Mesendoderm (in vitro differentiated cells): ENCODE measurements at regions not wholly inside any gene's neighbourhood (a gene's known extent, or its start where the extent isn't known, plus 50 kb on each side); places are given as distances from the start of the nearest gene placed in this dataset.

ENCODE experiments used
- DNase-seq: peaks from one replicate; pipeline ENCODE4 v3.0.0; 2013
- H2AK5ac ChIP-seq: 2 replicates; pipeline ENCODE4 v1.6.1; 2013; ENCODE audit warnings: low read length, inconsistent platforms
- H2BK120ac ChIP-seq: 2 replicates; pipeline ENCODE4 v1.6.1; 2013; ENCODE audit warnings: low read depth, mild to moderate bottlenecking, low read length, moderate library complexity, mixed read lengths
- H2BK15ac ChIP-seq: replicated peaks from 2 replicates; pipeline ENCODE4 v1.6.1; 2013; ENCODE audit warnings: low read depth, mild to moderate bottlenecking, moderate library complexity
- H2BK5ac ChIP-seq: 2 replicates; pipeline ENCODE4 v1.6.1; 2013; ENCODE audit warnings: low read length, inconsistent platforms
- H3K18ac ChIP-seq: 2 replicates; pipeline ENCODE4 v1.6.1; 2013; ENCODE audit warnings: mild to moderate bottlenecking, low read length, mixed read lengths
- H3K23ac ChIP-seq: one replicate; pipeline ENCODE4 v1.6.1; 2013; ENCODE audit warnings: low read length
- H3K27ac ChIP-seq: 2 replicates; pipeline ENCODE4 v1.5.1; 2013; ENCODE audit warnings: low read depth, mild to moderate bottlenecking, inconsistent platforms, low read length, moderate library complexity
- H3K27me3 ChIP-seq: 2 replicates; pipeline ENCODE4 v1.6.1; 2013; ENCODE audit warnings: low read length, control low read depth, mild to moderate bottlenecking, inconsistent platforms; ENCODE audit not compliant: insufficient read depth, poor library complexity
- H3K36me3 ChIP-seq: 2 replicates; pipeline ENCODE4 v1.6.1; 2013; ENCODE audit warnings: low read length, inconsistent platforms; ENCODE audit not compliant: control insufficient read depth, insufficient read depth
- H3K4ac ChIP-seq: one replicate; pipeline ENCODE4 v1.6.1; 2013; ENCODE audit warnings: low read depth, mild to moderate bottlenecking, low read length, moderate library complexity
- H3K4me1 ChIP-seq: 2 replicates; pipeline ENCODE4 v1.6.1; 2013; ENCODE audit warnings: low read depth, low read length, inconsistent platforms; ENCODE audit not compliant: control insufficient read depth
- H3K4me2 ChIP-seq: 2 replicates; pipeline ENCODE4 v1.6.1; 2013; ENCODE audit warnings: low read length
- H3K4me3 ChIP-seq: 2 replicates; pipeline ENCODE4 v1.5.1; 2013; ENCODE audit warnings: mild to moderate bottlenecking, low read length
- H3K56ac ChIP-seq: one replicate; pipeline ENCODE4 v1.6.1; 2013; ENCODE audit warnings: low read length
- H3K79me1 ChIP-seq: 2 replicates; pipeline ENCODE4 v1.6.1; 2013; ENCODE audit warnings: low read length, inconsistent platforms
- H3K79me2 ChIP-seq: 2 replicates; pipeline ENCODE4 v1.6.1; 2013; ENCODE audit warnings: mild to moderate bottlenecking, low read length; ENCODE audit not compliant: control insufficient read depth, insufficient read depth
- H3K9ac ChIP-seq: 2 replicates; pipeline ENCODE4 v1.6.1; 2013; ENCODE audit warnings: low read length, inconsistent platforms
- H4K5ac ChIP-seq: one replicate; pipeline ENCODE4 v1.6.1; 2013; ENCODE audit warnings: low read length
- H4K8ac ChIP-seq: one replicate; pipeline ENCODE4 v1.6.1; 2013; ENCODE audit warnings: low read depth, mild to moderate bottlenecking, control low read depth, low read length, moderate library complexity
- WGBS: extraction: QIAGEN DNeasy Blood & Tissue Kit; methylation state at CpG from one replicate; pipeline ENCODE4 v1.1.7; 2013; ENCODE audit warnings: low lambda C conversion rate, missing lambda C conversion rate; ENCODE audit not compliant: insufficient coverage; ENCODE audit errors: extremely low coverage; 5-methylcytosine and 5-hydroxymethylcytosine counted together

GRCh38 chr4:18953613-18954012, 932.1 kb upstream of the LCORL start:
- Histone ChIP-seq H4K5ac (no peak overlapping the region), H3K4ac (no peak overlapping the region), H3K79me2 (no peaks in the 10 kb centered on the region), H2BK120ac (no peak overlapping the region), H2BK5ac (no peak overlapping the region), H4K8ac (no peak overlapping the region), H3K18ac (no peak overlapping the region), H3K23ac (no peak overlapping the region), H3K9ac (no peak overlapping the region), H3K56ac (no peak overlapping the region), H2AK5ac (no peak overlapping the region), H3K27me3 (no peaks in the 10 kb centered on the region), H3K79me1 (no peaks in the 10 kb centered on the region), H3K4me3 (no peak overlapping the region), H3K27ac (no peak overlapping the region), H3K4me2 (no peak overlapping the region), H3K36me3 (no peaks in the 10 kb centered on the region), H2BK15ac (no peak overlapping the region), H3K4me1 (no peaks in the 10 kb centered on the region)
- DNase-seq = no peak

DNA sequence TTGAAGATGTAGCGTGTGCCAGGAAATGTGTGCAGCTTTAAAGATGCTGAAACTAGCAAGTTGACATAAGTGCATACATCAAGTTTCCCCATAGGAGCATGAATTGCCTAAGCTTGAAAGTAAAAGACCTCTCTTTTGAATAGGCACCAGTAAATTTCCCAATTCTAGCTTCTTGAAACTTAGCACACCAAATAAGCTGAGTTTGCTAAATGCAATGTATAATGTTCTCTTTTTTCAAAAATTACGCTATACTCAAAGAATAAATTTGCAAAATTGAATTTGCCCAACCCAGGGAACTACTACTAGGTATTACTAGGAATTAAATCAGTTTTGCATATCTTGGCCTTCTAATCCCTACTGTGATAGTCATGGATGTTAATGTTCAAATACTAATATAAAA, 923.9 kb upstream of the LCORL start:
- whole genome bisulfite sequencing = no CpG with 5 or more reads among the region's 2 CpGs
- Histone ChIP-seq H3K9ac (no peak overlapping the region), H3K23ac (no peak overlapping the region)

DNA sequence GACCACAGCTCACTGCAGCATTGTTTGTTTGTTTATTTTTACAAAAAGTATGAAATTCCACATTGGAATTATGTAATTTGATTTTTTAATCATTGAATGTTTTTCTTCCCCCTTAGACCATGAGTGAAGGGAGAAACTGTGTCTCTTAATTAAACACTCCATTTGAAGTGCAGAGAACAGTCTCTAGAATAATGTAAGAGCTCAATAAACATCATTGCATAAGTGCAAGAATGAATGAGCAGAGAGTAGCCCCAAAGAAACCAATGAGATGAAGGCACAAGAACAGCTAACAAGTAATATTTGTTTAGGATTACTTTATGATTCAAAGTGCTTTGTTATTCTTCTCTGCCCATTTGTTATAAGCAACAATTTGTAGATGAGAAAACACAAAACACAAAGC, 921.3 kb upstream of the LCORL start:
- Histone ChIP-seq H3K4me3 (no peak overlapping the region), H3K27me3 (no peaks in the 10 kb centered on the region), H2BK120ac (no peak overlapping the region), H3K56ac (no peak overlapping the region), H3K18ac (no peak overlapping the region), H2BK5ac (no peak overlapping the region), H4K5ac (no peak overlapping the region), H3K36me3 (no peaks in the 10 kb centered on the region), H3K27ac (no peak overlapping the region), H3K23ac (no peak overlapping the region), H2AK5ac (no peak overlapping the region), H4K8ac (no peak overlapping the region), H2BK15ac (no peak overlapping the region), H3K79me2 (no peaks in the 10 kb centered on the region), H3K4me1 (no peaks in the 10 kb centered on the region), H3K9ac (no peak overlapping the region), H3K4me2 (no peak overlapping the region), H3K4ac (no peak overlapping the region), H3K79me1 (no peaks in the 10 kb centered on the region)
- no peak for DNase-seq

More for the DNA sequence above, 923.9 kb upstream of the LCORL start:
- no peak overlapping the region for H3K56ac ChIP-seq
- no peak for DNase-seq
- no peak overlapping the region for H3K4ac ChIP-seq
- no peaks in the 10 kb centered on the region for H3K36me3 ChIP-seq
- no peak overlapping the region for H2BK5ac ChIP-seq
- H3K27ac ChIP-seq = no peak overlapping the region
- no peak overlapping the region for H3K4me2 ChIP-seq
- H2BK120ac ChIP-seq = no peak overlapping the region
- no peak overlapping the region for H4K8ac ChIP-seq
- no peak overlapping the region for H3K18ac ChIP-seq
- H3K4me1 ChIP-seq = no peaks in the 10 kb centered on the region
- H3K79me2 ChIP-seq = no peaks in the 10 kb centered on the region
- no peak overlapping the region for H4K5ac ChIP-seq
- H3K4me3 ChIP-seq = no peak overlapping the region
- no peaks in the 10 kb centered on the region for H3K79me1 ChIP-seq
- no peaks in the 10 kb centered on the region for H3K27me3 ChIP-seq
- H2AK5ac ChIP-seq = no peak overlapping the region
- no peak overlapping the region for H2BK15ac ChIP-seq

DNA sequence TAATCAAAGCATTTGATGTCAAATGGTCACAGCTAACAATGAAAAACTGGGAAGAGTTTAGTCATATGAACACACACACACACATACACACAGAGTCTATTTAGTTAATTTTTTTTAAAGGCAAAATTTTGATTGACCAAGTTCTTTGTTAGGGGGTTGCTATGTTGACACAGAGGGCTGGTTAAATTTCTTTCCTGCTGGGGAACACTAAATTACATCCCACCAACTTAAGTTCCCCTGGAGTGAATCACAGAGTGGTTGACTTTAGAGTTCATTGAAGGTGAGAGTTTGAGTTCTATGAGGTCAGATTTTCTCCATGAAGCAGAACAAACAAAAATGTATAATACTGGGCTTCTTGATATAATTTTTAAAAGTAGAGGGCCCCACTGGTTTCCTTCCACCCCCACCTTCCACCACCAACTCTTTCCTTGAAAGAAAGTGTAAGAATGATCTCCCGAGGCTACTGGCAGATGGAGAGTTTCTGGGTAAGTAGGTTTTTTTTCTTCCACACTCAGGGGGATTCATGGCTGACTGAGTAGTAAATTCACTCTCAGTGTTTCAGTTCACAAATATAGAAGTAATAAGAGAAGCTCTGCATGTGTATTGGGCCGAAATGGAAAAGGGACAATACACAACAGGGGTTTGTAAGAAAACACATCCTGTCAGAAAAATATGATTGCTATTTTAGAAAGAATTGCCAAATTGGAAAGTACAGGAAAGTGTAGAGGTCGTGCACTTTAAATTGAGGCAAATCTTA, 917.0 kb upstream of the LCORL start:
- Histone ChIP-seq H3K79me2 (no peaks in the 10 kb centered on the region), H3K27me3 (no peaks in the 10 kb centered on the region), H3K79me1 (no peaks in the 10 kb centered on the region), H3K23ac (no peak overlapping the region), H3K4me2 (no peak overlapping the region), H3K9ac (no peak overlapping the region), H3K56ac (no peak overlapping the region), H3K4me3 (no peak overlapping the region), H3K36me3 (no peaks in the 10 kb centered on the region), H3K4me1 (no peaks in the 10 kb centered on the region), H3K4ac (no peak overlapping the region), H4K8ac (no peak overlapping the region), H3K27ac (no peak overlapping the region), H2BK120ac (no peak overlapping the region), H4K5ac (no peak overlapping the region), H3K18ac (peak overlapping the region; percentile 28), H2AK5ac (no peak overlapping the region), H2BK5ac (no peak overlapping the region), H2BK15ac (no peak overlapping the region)
- peak; percentile 22 for DNase-seq
- WGBS = no CpG with 5 or more reads among the region's 3 CpGs

DNA sequence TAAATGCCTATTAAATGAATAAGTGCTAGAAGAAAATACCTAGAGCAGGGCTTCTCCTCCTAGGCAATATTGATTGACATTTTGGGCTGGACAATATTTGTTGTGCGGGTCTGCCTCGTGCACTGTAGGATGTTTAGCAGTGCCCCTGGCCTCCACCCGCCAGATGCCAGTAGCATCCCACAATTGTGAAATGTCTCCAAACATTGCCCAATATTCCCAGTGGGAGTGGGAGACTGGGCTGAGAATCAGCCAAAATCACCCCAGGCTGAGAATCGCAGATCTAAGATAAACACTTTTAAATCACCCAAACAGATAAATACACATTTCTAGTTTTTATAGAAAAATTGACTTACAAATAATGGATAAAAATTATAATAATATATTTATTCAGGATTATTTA, 916.2 kb upstream of the LCORL start:
- H4K5ac ChIP-seq = no peak overlapping the region
- H2BK15ac ChIP-seq = peak overlapping the region; percentile 23
- H3K79me1 ChIP-seq = no peaks in the 10 kb centered on the region
- H2BK120ac ChIP-seq = no peak overlapping the region
- no peak overlapping the region for H4K8ac ChIP-seq
- H3K56ac ChIP-seq = no peak overlapping the region
- H3K18ac ChIP-seq = peak overlapping the region; percentile 40
- H3K36me3 ChIP-seq = no peaks in the 10 kb centered on the region
- no peak overlapping the region for H3K4me3 ChIP-seq
- H3K4ac ChIP-seq = peak overlapping the region; percentile 20
- H3K4me1 ChIP-seq = no peaks in the 10 kb centered on the region
- H3K27ac ChIP-seq = no peak overlapping the region
- no peak for DNase-seq
- H3K79me2 ChIP-seq = no peaks in the 10 kb centered on the region
- H3K4me2 ChIP-seq = no peak overlapping the region
- no peaks in the 10 kb centered on the region for H3K27me3 ChIP-seq
- no peak overlapping the region for H3K23ac ChIP-seq
- H3K9ac ChIP-seq = no peak overlapping the region
- WGBS = no CpG with 5 or more reads among the region's 4 CpGs
- no peak overlapping the region for H2AK5ac ChIP-seq
- H2BK5ac ChIP-seq = no peak overlapping the region

DNA sequence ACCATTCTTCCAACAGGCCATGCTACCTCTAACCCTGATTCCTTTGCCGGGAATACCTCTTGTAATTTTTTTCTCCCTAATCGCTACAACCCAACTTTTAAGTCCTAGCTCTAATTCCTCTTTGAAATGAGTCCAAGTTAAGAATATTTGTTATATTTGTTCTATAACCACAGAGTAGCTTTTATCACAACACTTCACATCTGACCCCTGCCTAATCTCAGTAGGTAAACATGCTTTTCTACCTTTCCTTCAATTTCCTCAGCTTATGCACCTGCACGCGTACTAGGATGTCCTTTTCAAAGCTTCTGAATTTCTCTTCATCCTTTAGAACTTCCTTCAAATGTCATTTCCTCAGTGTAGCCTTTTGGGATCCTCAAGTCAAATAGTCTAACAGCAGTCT, 915.5 kb upstream of the LCORL start:
- no peak overlapping the region for H3K27ac ChIP-seq
- no peak overlapping the region for H4K8ac ChIP-seq
- no peaks in the 10 kb centered on the region for H3K79me1 ChIP-seq
- H3K4me3 ChIP-seq = no peak overlapping the region
- no peak for DNase-seq
- H3K23ac ChIP-seq = no peak overlapping the region
- H3K36me3 ChIP-seq = no peaks in the 10 kb centered on the region
- no peak overlapping the region for H3K18ac ChIP-seq
- H3K56ac ChIP-seq = no peak overlapping the region
- H3K27me3 ChIP-seq = no peaks in the 10 kb centered on the region
- no peak overlapping the region for H2BK5ac ChIP-seq
- no peak overlapping the region for H2BK15ac ChIP-seq
- H3K79me2 ChIP-seq = no peaks in the 10 kb centered on the region
- H4K5ac ChIP-seq = no peak overlapping the region
- no peak overlapping the region for H2BK120ac ChIP-seq
- WGBS = no CpG with 5 or more reads among the region's 4 CpGs
- no peaks in the 10 kb centered on the region for H3K4me1 ChIP-seq
- no peak overlapping the region for H3K4me2 ChIP-seq
- no peak overlapping the region for H2AK5ac ChIP-seq
- no peak overlapping the region for H3K4ac ChIP-seq
- H3K9ac ChIP-seq = no peak overlapping the region
